ENCODE measurements at regions not wholly inside any gene's neighbourhood (a gene's known extent, or its start where the extent isn't known, plus 50 kb on each side); places are given as distances from the start of the nearest gene placed in this dataset.

DNA sequence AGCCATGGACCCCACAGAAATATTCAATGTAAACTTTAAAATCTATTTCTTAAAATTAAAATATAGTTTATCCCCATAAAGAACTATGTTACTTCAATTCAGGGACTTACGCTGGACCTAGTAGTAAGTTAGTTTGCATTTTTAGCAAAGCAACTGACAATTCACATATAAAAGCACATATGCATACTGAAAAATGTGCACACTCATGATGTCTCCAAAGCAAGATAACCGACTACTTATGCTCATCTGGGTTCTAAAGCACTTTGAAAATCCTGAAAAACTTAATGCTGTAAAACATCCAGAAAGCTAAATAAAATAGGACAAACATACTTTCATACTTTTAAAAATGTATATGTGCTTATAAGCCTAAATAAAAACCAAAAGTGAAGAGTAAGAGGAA lies 264.4 kb upstream of the GAS1 start:
- DNase-seq, result no peak

DNA sequence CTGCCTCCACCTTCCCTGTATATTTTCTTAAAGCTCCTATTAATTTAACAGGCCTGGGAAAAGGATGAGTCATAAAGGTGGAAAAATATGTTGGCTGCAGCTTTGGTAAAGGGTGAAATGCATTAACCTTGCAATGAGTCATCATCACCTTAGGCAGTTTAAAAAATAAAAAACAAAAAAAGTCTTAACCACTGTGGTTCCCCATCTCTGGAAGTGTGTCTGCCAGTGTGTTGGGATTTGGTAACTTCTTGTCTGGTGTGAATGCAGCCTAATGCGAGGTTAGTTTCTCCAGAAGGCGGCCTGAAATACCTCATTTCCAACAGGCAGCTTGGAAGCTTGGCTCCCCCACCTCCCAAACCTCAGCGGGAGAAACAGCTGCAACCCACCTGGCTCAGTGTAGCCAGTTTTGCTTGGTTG lies 265.3 kb upstream of the GAS1 start:
- no peak for DNase-seq

DNA sequence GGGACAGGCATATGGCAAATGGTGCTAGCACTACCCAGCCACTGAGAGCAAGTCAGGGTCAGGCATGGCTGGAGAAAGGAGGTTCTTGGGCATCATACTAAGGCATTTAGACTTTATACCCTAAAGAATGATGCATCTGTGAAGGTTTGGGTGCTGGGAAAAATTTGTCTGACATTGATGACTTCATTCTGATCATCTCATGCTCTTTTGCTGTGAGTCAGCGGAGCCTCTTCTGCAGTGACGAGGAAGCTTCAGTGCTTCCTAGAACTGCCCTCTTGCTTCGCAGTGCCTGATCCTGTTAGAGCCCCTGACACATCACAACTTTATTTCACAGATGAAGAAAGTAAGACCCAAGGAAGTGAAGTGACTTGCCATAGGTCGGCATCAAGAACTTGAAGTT lies 266.6 kb upstream of the GAS1 start:
- DNase-seq, result no peak

DNA sequence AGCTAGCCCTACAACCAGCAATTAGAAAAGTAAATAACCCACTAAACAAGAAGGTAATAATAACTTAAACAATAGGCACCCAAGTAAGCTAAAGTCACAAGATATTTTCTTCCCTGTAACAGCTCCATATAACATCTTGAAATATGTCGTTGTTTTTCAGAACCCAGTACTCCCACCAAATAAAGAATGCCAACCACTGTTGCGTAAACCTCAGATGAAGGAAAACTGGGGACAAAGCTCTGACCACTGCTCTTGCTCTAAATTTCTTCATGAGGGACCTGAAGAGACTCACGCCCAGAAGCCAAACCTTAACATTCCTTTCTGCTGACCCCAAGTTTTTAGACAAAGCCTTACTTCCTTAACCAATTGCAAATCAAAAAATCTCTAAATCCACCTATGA lies 267.7 kb upstream of the GAS1 start:
- no peak for DNase-seq

DNA sequence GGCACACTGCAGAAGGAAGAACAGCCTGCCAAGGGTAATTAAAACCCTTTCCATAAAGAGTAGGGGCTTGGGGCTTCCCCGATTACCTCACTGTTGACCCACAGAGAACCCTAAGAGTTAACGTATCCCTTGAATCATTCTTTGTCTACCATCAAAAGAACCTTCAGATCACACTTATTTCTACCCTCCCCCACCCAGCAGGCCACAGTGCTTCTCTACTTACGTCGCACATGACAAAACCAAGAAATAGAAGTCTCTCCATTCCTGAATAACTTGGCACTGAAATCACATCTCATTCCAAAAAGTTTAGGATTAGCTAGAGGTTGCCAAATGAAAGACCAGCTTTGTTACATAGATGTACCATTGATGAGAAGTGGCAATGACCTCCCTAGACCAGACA lies 268.7 kb upstream of the GAS1 start:
- no peak for DNase-seq

DNA sequence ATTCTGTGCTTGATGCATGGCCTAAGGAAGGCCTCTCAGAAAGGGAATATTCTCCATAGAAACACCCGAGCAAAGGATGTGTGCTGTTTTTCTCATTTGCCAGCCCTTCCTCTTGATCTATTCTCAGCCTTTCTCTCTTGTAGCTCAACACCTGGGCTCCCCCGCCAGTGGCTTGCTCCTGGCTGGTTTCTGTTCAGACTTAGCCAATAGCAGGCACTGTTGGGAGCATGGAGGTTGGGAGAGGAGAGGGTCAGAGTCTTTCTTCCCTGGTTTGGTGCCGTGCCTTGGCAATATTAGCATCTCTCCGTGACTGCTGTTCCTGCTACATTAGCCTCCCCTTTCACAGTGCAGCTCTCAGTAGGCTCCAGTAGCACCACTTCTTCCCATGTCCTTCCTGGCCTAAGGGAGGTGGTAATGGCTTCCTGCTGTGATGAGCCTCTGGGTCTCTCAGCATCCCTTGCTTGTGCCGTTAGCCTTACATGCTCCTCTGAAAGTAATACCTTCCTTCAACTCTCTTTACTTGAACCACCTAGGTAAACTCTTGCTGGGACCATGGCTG lies 269.7 kb upstream of the GAS1 start:
- no peak for DNase-seq

DNA sequence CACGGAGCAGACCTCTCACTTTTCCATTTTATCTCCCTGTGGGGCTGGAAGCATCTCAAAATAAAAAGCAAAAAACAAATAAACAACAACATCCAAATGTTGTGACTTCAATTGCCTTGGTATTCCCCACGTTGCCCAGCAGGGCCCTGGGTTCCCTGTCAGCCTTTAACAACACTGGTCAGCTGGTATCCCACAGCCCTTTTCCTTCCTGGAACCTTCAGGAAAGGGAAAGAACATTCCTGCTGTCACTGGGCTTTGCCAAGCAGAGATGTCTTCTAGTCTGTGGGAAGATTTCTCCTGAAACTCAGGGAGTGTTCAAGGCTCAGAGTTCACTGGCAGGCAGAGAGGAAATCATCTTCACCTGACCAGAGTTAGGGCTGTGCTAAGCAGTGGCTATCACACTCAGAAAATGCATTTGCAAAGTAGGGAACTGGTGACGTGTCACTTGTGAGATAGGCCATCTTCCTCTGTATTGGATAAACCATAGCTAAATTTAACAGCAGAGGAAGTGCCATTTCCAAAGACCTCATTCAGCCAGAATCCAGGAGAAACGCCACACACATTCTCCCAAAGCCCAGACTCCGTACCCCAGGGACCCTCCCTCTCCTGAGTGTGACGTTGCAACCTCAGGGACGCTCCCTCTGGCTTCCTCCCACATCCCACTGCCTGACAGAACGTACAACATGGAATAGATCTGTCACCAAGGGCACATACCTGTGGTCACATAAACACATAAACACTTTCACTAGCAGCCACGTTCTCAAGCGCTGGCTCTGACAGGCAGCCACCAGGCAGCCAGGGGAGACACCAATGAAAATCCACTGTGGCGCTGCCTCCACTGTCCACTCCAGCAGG lies 274.0 kb upstream of the DAPK1 start:
- DNase-seq, result no peak

DNA sequence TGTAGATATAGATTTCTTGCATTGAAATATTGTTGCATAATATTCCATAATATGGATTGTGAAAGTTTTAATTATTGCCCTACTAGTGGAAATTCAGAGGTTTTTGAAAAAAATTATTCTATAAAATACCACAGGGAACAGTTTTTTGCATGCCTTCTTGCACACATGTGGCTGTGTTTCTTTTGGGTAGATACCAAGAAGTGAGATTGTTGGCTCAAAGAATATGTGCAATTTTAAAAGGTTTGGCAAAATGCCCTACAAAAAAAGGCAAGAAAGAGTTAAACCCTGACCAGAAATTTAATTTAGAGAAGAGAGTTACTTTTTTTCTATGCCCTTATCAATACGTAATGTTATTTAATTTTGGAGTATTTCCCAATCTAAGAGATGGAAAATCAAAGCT lies 270.8 kb upstream of the DAPK1 start:
- DNase-seq, result no peak

DNA sequence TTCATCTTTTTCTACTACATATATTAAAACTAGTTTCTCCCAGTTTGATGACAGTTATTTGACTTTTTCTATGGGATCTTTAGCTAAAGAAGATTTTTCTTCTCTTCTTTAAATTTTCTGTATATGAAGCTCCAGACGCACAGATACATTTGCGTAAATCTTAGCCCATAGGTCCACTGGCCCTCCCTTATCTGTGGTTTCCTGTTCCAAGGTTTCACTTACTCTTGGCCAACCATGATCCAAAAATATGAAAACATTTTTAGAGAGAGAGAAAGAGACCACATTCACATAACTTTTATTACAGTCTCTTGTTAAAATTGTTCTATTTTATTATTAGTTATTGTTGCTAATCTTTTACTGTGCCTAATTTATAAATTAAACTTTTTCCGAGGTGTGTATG lies 270.2 kb upstream of the DAPK1 start:
- no peak for DNase-seq

DNA sequence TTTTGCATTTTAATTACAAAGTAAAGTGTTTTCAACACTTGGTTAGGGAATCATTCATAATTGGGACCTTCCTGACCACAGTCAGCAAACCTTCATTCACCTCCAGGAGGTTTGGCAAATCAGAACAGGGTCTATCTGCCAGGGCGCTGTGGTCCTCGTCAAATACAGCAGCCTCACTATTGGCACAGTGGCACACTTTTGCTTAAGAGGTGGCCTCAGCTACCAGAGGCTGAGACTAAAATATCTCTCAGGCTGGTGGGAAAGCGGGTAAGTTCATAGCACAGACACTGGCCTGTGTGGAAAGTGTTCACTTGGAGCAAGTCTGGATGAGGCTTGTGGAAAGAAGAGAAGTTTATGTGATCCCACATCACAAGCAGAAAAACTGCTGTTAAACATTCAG lies 268.6 kb upstream of the DAPK1 start:
- no peak for DNase-seq

DNA sequence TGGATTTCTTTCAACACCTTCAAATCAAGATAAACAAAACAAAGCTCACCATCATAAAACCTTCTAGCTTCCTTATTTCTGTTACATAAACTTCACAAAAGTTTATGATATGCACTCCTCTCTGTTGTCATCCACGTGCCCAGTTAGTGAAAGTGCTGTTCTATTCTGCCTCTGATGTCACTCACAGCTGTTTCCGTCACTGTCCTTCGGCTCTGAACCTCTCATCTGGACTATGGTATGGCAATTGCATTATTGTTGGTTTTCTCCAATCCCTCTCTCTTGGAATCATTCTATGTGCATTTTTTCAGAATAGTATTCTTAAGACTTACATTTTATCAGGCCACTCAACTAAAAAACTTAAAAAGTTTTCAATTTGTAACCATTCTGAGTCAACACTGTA lies 264.2 kb upstream of the DAPK1 start:
- DNase-seq, result no peak

DNA sequence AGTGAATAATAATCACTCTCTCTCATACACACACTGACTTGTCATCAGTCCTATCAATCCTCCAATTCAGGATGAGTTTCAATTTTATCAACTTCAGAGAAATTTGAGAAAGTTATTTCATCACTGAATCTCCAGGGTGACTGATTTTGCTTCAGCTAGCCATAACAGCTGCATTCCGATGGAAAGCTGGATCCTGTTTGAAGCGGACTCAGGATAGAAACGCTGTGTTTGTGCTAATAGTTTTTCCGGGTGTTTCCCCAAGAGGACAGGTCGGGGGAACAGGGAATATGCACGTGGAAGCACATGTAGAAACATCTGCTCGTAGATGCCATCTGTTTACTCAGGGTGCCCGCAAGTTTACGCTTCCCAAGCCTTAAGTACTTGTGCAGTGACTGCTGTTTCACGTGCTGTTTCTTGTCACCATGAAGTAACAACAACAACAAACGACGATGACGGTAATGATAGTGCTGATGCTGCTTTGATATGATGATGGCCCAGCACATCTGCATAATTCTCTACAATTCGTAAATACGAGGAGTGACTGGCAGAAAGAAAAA lies 263.7 kb upstream of the DAPK1 start:
- DNase-seq, result no peak

DNA sequence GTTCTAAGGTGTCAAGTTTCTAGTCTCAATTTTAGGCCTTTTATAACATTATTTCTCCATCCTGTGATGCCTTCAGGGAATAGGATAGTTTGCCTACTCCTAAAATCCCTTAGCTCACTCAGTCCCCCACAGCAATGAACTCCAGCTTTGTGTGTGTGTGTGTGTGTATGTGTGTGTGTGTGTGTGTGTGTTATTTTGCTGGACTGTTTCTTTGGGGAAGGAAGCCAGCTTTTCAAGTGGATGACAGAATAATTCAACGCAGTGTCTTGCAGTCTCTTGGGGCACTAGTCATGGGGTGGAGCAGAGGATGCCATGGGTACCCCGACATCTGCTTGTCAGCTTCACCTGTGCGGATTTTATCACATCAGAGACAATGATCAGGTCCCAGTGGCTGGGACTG lies 262.8 kb upstream of the DAPK1 start:
- DNase-seq, result no peak

DNA sequence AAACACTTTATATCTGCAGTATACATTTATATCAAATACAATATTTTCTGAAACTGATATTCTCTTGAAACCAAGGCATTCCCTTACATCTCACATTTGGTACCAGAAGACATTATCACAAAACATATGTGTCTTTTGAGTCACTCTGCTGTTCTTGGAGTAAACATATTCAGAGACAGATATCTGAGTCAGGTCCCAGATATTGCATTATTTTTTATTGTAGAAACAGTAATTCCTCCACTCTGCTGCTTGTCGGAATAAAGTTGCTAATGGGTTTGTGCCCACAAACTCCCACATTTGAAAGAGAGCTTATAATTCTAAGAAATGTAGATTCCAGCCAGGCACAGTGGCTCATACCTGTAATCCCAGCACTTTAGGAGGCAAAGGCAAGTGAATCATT lies 261.1 kb upstream of the DAPK1 start:
- no peak for DNase-seq

DNA sequence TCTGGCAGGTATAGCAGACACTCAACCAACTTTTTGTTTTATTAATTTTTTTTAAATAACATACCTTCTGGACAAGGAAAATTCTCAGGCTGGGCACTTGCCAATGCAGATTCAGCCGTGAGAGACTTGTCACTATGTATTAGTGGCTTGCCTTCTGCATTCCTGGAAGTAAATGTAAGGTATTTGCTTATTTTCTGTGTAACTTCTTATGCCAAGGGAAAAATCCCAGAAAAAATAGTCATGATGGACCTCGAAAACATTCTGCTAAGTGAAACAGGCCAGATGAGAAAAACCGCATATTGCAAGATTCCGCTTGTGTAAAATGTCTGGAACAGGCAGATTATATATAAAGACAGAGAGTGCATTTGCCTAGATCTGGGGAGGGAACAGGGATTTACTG lies 260.3 kb upstream of the DAPK1 start:
- no peak for DNase-seq

DNA sequence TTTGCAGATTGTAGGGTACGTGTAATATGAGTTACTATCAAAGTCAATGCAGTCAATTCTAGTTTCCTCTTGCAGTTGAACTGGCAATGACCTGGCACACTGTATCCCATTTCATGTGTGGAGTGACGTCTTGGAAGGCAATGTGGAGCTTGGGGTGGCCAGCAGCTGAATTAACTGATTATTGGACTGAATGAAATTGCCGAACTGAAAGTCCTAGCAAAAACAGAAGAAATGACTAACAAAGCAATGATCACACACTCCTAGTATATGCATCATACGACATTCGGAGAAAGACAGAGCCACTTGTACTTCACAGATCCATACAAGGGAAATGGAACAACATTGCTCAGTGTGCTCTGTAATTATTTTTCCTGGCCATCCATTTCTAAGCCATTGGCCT lies 259.1 kb upstream of the DAPK1 start:
- DNase-seq, result no peak

DNA sequence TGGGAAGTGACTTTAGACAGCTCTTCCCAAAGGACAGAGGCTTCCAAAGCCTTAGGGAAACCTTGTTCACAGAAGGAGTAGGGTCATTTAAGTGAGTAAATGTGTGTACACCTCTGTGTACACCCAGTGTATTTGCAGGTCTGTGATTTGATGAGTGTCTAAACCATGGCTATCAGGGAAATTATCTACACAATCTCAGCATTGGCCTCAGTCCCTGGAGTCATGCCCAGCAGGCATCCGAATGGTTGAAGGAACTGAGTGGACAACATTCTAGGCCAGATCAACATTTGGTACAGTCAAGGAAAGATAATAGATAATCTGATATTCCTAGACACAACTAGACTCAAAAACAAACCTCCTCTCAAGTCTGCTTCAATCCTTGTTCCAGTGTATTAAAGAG lies 258.4 kb upstream of the DAPK1 start:
- no peak for DNase-seq

DNA sequence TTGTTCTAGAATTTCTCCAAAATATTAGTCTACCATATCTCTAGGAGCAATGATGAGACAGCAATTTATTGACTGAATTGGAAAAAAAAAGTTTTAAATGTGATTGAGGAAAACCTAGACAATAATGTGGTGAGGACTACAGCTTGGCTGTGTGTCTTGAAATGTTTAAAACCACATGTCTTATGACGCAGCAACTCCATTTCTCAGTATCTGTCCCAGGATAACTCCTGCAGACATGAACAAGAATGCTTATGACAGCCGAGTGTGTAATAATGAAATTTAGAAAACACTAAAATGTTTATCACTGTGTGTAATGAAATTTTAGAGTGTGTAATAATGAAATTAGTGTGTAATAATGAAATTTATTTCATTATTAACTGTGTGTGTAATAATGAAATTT lies 254.1 kb upstream of the DAPK1 start:
- DNase-seq, result no peak

DNA sequence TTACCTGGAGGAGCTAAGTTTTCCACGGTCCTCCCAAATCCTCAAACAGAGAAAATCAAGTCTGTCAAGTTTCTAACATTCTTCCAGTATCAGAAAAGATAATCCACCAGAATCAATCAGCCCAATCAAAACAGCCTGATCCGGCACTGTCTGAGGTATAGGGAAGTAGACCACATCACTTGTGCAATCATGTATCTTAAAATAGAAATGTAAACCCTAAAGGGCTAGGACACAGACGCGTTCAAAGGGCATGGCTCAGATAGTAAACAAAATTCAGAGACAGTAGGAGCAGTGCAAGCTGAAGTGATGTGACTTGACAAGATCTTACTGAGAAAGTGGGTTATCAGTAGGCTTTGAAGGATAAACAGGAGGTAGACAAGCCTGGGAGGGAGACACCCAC lies 252.4 kb upstream of the DAPK1 start:
- DNase-seq, result no peak

DNA sequence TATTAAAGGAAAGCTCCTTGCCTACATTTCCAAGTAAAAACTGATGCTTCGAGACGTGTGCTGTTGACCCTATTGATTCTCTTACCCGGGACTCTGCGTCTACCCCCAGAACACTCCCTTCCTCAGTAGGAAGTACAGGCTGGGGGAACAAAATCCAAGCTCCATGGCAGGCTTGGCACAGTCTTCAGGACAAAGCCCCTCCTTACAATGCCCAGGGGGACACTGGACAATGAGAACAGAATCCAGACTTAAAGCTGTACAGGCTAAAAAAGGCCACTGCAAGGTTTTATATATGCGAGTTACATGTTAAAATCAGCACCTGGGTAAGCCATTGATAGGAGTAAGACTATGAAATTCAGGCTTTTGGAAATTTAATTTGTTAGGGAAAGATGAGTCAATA lies 250.6 kb upstream of the DAPK1 start:
- DNase-seq, result no peak

DNA sequence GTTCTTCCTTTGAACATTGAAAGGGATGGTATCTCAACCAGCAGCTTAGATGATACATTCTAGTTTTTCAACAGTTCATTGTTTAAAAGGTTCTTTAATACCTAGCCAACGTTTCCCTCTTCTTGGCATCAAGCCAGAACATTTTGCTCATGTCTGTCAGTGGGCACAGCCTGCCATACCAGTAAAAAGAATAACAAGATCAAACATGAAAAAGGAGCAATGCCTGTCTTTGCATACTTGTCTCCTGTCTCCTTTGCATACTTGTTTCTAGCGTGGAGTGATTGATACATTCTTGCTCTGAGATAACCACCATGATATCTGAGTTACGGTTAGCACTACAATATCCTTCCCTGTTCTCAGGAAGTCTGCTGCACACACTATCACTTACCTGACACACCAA lies 248.6 kb upstream of the DAPK1 start:
- no peak for DNase-seq

DNA sequence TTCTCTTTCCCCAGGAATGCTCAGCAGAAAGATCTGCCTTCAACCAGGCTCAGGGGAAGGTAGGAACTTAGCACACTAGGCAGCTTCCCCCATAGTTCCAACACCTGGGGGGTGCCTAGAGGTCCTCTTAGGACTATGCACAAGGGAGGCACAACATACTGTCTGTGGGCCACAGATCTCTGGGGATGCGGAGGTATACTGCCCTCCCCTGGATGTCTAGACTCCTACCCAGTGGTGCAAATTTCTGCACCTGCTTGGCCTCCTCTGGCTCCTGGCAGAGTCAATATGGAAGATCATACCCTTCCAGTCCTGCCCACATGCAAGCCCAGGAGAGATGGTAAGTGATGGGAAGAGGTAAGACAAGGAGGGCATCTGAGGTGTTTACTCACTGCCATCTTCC lies 247.5 kb upstream of the DAPK1 start:
- no peak for DNase-seq

DNA sequence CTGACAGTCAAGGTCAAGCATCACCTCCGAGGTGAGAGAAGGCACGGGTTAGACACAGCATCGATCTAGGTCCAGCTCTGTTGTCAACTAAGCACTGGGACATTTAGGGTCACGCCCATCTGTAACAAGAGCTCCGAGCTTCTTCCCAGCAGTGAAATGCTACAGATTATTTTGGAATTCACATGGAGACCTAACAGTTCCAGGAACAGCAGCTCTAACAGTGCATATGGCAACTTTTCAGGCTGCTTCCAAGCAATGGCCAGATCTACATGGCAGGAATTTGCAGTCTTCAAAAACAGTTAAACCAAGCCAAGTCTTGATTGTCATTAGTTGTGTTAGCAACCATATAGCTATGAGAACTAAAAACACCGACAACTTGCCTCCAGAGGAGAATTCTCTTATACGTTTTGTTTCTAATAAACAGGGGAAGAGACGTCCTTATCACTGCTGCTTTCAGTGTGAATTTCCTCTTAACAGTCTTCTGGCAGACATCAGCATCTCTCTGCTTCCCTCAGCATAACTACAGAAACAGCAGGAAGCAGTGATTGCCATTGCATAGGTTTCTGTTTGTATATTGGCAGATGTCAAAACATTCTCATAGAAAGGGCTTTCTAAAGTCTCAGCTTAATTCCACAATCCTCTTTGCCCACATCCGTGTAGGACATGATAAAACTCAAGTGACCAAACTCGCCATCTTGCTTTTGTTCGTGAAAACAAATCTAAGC lies 242.1 kb upstream of the DAPK1 start:
- no peak for DNase-seq

DNA sequence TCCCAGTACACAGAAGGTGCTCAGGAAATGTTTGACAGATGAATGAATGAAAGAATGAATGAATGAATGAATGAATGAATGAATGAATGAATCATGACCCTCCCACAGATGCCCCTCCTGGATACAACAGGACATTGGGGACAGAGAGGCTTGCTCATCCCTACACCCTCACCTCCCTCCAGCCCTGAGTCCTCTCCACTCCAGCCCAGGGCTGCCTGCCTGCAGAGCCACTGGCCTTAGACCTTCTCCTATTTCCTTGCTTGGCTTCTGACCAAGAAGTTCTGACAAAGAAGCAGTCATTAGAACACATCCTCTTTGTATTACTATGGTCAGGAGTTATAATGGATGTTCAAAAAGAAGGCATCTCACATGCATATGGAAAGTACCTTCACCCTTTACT lies 240.7 kb upstream of the DAPK1 start:
- no peak for DNase-seq
